ENCODE measurements at regions not wholly inside any gene's neighbourhood (a gene's known extent, or its start where the extent isn't known, plus 50 kb on each side); places are given as distances from the start of the nearest gene placed in this dataset.

- TF ChIP-seq RAD21 (conservative IDR thresholded peaks at IDR 0.05 in 1 of 2, IDR thresholded peaks at IDR 0.05 in 1 of 2) (no peak), RFX5 (IDR thresholded peaks at IDR 0.05) (no peak)
- TF ChIP-seq, protein P1, sequence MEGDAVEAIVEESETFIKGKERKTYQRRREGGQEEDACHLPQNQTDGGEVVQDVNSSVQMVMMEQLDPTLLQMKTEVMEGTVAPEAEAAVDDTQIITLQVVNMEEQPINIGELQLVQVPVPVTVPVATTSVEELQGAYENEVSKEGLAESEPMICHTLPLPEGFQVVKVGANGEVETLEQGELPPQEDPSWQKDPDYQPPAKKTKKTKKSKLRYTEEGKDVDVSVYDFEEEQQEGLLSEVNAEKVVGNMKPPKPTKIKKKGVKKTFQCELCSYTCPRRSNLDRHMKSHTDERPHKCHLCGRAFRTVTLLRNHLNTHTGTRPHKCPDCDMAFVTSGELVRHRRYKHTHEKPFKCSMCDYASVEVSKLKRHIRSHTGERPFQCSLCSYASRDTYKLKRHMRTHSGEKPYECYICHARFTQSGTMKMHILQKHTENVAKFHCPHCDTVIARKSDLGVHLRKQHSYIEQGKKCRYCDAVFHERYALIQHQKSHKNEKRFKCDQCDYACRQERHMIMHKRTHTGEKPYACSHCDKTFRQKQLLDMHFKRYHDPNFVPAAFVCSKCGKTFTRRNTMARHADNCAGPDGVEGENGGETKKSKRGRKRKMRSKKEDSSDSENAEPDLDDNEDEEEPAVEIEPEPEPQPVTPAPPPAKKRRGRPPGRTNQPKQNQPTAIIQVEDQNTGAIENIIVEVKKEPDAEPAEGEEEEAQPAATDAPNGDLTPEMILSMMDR (IDR thresholded peaks at IDR 0.05) = no peak
Observed at GRCh38 chr13:30031488-30031887, 181.1 kb upstream of the UBL3 start.

Measured in A549 (cell line).